AG04449 (cell line): ENCODE measurements at regions not wholly inside any gene's neighbourhood (a gene's known extent, or its start where the extent isn't known, plus 50 kb on each side); places are given as distances from the start of the nearest gene placed in this dataset.

ENCODE experiments used
- CTCF ChIA-PET: fragments of 350-600 bp; formaldehyde crosslinking; extraction: SDS; loops from one replicate; lab custom pipeline; 2021; ENCODE audit warnings: antibody characterized with exemption; lab: Yijun Ruan, JAX
- POLR2A ChIA-PET: fragments of 400-600, 350-600 bp; formaldehyde crosslinking; extraction: SDS; loops from one replicate; lab custom pipeline; 2020; ENCODE audit warnings: antibody characterized with exemption, inconsistent platforms; lab: Yijun Ruan, JAX
- DNase-seq: peaks from one replicate; pipeline ENCODE4 v3.0.0-alpha.2; 2010; ENCODE audit warnings: low read depth, low spot score
- H3K4me3 ChIP-seq: 2 replicates; pipeline ENCODE4 v1.5.1; 2011; ENCODE audit warnings: low read depth, mild to moderate bottlenecking, control low read depth, low read length
- TF ChIP-seq, protein P1 (sequence below): IDR thresholded peaks from one replicate; pipeline ENCODE4 v1.5.1; 2011; ENCODE audit warnings: mild to moderate bottlenecking, moderate library complexity, low read length, control low read depth, inconsistent platforms; ENCODE audit not compliant: insufficient read depth; ENCODE audit errors: missing control alignments

DNA sequence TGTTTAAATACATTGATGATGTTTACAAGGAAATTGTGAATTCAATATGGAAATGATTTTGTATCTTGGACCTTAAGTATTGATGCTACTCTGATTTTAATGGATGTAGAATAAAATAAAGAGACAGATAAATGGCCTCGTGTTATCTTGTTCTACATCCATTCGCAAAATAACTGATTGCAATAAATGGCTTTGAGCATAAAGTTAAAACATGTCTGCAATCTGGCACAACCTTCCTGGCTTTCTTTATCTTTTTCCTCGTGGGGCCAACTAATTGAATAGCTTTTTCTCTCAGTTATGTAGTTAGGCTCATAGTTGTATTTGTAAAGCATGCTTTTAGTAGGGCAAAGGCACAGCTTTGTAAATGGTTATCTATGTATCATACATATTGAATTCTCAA lies 691.4 kb downstream of the CDH8 start:
- POLR2A ChIA-PET: no interaction called here
- DNase-seq: no peak
- CTCF ChIA-PET: no interaction called here
- TF ChIP-seq, protein P1, sequence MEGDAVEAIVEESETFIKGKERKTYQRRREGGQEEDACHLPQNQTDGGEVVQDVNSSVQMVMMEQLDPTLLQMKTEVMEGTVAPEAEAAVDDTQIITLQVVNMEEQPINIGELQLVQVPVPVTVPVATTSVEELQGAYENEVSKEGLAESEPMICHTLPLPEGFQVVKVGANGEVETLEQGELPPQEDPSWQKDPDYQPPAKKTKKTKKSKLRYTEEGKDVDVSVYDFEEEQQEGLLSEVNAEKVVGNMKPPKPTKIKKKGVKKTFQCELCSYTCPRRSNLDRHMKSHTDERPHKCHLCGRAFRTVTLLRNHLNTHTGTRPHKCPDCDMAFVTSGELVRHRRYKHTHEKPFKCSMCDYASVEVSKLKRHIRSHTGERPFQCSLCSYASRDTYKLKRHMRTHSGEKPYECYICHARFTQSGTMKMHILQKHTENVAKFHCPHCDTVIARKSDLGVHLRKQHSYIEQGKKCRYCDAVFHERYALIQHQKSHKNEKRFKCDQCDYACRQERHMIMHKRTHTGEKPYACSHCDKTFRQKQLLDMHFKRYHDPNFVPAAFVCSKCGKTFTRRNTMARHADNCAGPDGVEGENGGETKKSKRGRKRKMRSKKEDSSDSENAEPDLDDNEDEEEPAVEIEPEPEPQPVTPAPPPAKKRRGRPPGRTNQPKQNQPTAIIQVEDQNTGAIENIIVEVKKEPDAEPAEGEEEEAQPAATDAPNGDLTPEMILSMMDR: no peak
- H3K4me3 ChIP-seq: no peak overlapping the region

DNA sequence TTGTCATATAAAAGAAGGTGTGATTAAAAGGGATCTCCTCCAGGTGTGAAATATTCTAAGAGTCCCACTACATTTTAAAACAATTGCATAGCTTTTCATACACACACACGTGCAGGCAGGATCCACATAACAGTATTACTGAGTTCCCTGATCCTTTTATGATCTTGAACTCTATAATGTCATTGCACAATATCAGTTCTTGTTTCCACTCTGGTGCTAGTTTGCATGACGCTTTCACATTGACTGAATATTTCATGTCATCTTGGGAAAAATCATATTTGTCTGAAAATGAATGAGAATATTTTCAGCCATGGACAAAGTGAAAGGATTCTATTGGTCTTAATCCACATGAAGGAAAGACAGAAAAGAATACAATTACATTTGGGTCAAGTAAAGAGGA lies 703.8 kb downstream of the CDH8 start:
- CTCF ChIA-PET: no interaction called here
- DNase-seq: no peak
- TF ChIP-seq, protein P1: no peak
- POLR2A ChIA-PET: no interaction called here
- no peak overlapping the region for H3K4me3 ChIP-seq

DNA sequence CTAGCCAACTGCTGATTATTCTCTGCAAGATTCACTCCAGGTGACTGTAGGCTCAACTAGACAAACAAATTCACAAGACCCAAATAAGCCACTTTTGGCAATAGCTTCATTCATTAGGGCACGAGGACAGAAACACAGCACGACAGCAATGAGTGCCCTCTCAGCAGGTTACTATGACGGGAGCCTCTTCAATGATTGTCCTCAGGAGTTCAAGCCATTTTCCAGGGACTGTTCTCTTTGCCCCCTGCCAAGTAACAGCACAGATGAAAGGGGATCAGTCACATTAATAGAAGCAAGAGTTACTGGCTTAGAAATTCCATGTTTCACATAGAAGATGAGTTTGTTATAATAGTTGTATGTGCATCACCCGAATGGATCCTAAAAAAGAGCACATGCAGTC lies 712.2 kb downstream of the CDH8 start:
- ChIA-PET POLR2A (no interaction called here), CTCF (no interaction called here)
- H3K4me3 ChIP-seq: no peak overlapping the region
- TF ChIP-seq, protein P1: no peak
- no peak for DNase-seq

DNA sequence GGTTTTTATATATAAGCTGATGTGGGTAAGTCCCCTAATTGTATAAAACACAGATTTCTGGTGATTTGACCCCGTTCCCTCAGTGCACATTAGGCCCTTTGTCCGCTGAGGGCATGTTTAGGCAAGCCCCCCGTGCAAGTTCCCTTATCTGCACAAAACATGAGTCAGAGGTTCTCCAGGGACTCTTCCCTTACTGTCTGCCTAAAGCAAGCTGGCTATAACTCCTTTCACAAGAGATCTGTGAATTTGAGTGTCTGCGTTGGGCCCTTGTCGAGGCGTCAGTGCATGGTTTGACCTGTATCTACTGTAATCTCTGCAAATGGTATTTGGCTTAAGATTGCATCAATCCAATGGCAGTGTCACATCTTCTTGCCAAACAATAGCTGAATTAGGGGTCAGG lies 712.8 kb downstream of the CDH8 start:
- H3K4me3 ChIP-seq: no peak overlapping the region
- CTCF ChIA-PET: no interaction called here
- POLR2A ChIA-PET: no interaction called here
- DNase-seq: no peak
- TF ChIP-seq, protein P1: no peak

DNA sequence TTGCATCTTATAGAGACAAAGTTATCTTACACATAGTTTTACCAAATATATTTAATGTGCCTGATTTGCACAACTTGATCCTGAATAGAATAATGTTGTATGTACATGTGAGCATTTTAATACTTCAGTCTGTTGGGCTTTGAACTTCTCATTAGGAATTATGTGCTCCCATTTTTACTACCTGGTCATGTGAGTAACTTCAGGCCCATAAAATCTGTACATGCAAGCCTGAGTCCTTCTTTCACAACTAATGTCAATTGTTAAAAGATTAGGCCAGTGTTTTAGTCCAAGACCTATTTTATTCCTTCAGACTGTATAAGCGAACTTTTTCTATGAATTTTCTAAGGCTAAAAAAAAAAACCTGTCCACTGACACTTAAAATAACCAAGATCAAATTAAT lies 715.4 kb downstream of the CDH8 start:
- TF ChIP-seq, protein P1: no peak
- no peak for DNase-seq
- no peak overlapping the region for H3K4me3 ChIP-seq
- POLR2A ChIA-PET: no interaction called here
- CTCF ChIA-PET: no interaction called here

DNA sequence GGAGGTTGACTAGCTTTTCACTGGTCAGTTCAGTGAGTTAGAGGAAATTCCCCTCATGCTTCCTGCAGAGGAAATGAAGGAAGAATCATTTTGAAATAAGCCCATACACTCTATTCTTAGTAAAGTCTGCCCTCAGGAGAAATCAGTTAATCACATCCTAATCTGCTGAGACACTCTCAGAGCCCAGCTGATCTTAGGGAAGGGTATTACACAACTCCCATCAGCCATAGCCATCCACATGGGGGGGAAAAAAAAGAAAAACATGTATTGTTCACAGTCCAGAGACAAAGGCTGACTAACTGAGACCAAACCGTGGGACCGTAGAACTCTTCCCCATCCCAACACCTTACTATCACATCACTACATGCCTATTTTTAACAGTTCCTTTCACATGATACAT lies 722.3 kb downstream of the CDH8 start:
- DNase-seq: no peak
- TF ChIP-seq, protein P1: no peak
- ChIA-PET CTCF (no interaction called here), POLR2A (no interaction called here)
- no peak overlapping the region for H3K4me3 ChIP-seq
